ENCODE measurements at regions not wholly inside any gene's neighbourhood (a gene's known extent, or its start where the extent isn't known, plus 50 kb on each side); places are given as distances from the start of the nearest gene placed in this dataset.

DNA sequence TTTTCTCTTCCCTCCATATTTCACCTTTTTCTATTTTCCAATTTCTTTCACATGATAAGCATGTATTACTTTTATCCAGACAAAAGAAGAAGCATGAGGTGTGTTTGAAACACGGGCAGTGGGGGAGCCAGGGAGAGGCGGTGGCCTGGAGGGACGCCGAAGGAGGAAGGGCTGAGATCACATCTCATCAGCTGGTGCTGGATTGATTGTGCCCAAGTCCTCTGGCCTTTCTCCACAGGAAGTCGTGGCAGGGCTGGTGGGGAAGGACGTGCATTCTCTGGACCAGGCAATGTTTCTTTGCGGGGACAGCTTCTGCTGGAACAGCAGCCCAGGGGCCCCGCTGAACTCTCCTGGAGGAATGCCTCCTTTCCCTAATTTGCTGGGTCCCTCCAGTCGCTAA, 82.9 kb downstream of the MIAT start:
- WGBS, result 67% methylated on average over 8 of the region's 9 CpGs
- peaks cover 2 to 4% of the 10 kb centered on the region in 2 experiments for H3K36me3 ChIP-seq (ENCODE audit: control insufficient read depth in 1 of 2, insufficient read depth in 2 of 2, low read depth in 1 of 2, low read length in 2 of 2)
- H3K4me2 ChIP-seq (ENCODE audit: low read length, poor library complexity, severe bottlenecking), result no peak overlapping the region
- H2BK120ac ChIP-seq (ENCODE audit: low read depth, low read length), result no peak overlapping the region
- H3K18ac ChIP-seq (ENCODE audit: low read depth in 1 of 2, low read length in 2 of 2), result peak overlapping the region in 1 of 2 experiments; percentile 70
- no peak overlapping the region for H3K23ac ChIP-seq (ENCODE audit: low read length in 2 of 2)
- DNase-seq, result no peak
- no peak overlapping the region for H3K9ac ChIP-seq (ENCODE audit: low read length)
- H3K27ac ChIP-seq (ENCODE audit: low read length, poor library complexity, severe bottlenecking), result no peak overlapping the region
- H2BK12ac ChIP-seq (ENCODE audit: low read length in 2 of 2), result no peak overlapping the region
- H2AK5ac ChIP-seq (ENCODE audit: low read length, severe bottlenecking), result no peak overlapping the region
- H2BK15ac ChIP-seq (ENCODE audit: low read depth, poor library complexity, severe bottlenecking), result no peak overlapping the region
- H2AFZ ChIP-seq (ENCODE audit: low read depth, low read length), result no peak overlapping the region
- H2BK5ac ChIP-seq (ENCODE audit: low read depth, low read length, poor library complexity, severe bottlenecking), result no peak overlapping the region
- peaks cover 4% of the 10 kb centered on the region for H3K79me1 ChIP-seq (replicated peaks; ENCODE audit: low read length, poor library complexity, severe bottlenecking)
- H4K8ac ChIP-seq (ENCODE audit: low read length), result no peak overlapping the region
- H3K4me3 ChIP-seq (ENCODE audit: insufficient read depth in 1 of 2, low read depth in 1 of 2, low read length in 2 of 2), result no peak overlapping the region
- no peaks in the 10 kb centered on the region for H3K27me3 ChIP-seq (ENCODE audit: control insufficient read depth in 1 of 2, insufficient read depth in 1 of 2, low read length in 2 of 2)
- H3K4me1 ChIP-seq (ENCODE audit: control insufficient read depth, insufficient read depth, low read depth, low read length), result peaks cover 3% of the 10 kb centered on the region
- no peak overlapping the region for H4K91ac ChIP-seq (ENCODE audit: low read length)
- H3K14ac ChIP-seq (ENCODE audit: low read length in 2 of 2), result no peak overlapping the region
- H3K4ac ChIP-seq (ENCODE audit: low read depth in 1 of 2, low read length in 2 of 2), result no peak overlapping the region
- H3K9me3 ChIP-seq (ENCODE audit: control insufficient read depth, low read length), result no peaks in the 10 kb centered on the region

DNA sequence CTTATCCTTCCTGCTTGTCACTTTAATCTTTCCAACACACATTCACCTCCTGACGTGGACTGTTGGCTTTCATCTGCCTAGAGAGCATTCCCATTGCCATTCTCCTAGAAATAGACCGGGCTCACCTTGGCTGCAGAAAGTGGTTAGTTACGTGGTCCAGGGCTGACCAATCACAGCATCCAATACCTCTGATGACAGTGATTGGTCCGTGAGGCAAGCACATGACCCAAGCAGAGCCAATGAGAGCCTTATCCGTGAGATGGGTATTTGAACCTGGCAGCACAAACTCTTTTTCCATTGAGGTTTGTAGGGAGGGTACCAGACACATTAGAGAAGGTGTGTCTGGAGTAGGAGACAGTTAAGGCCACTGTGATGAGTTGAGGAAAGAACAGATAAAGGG, 85.8 kb downstream of the MIAT start:
- no peak overlapping the region for H3K14ac ChIP-seq (ENCODE audit: low read length in 2 of 2)
- peaks cover 3% of the 10 kb centered on the region for H3K4me1 ChIP-seq (ENCODE audit: control insufficient read depth, insufficient read depth, low read depth, low read length)
- no peak overlapping the region for H3K4me2 ChIP-seq (ENCODE audit: low read length, poor library complexity, severe bottlenecking)
- H4K91ac ChIP-seq (ENCODE audit: low read length), result no peak overlapping the region
- peak overlapping the region; percentile 7 for H2AK5ac ChIP-seq (ENCODE audit: low read length, severe bottlenecking)
- no peak overlapping the region for H4K8ac ChIP-seq (ENCODE audit: low read length)
- WGBS, result 93% methylated on average over 5 of the region's 5 CpGs
- H2AFZ ChIP-seq (ENCODE audit: low read depth, low read length), result no peak overlapping the region
- H3K9me3 ChIP-seq (ENCODE audit: control insufficient read depth, low read length), result no peaks in the 10 kb centered on the region
- no peak overlapping the region for H2BK120ac ChIP-seq (ENCODE audit: low read depth, low read length)
- H3K4ac ChIP-seq (ENCODE audit: low read depth in 1 of 2, low read length in 2 of 2), result no peak overlapping the region
- peaks cover 4% of the 10 kb centered on the region for H3K79me1 ChIP-seq (replicated peaks; ENCODE audit: low read length, poor library complexity, severe bottlenecking)
- H3K36me3 ChIP-seq (ENCODE audit: control insufficient read depth in 1 of 2, insufficient read depth in 2 of 2, low read depth in 1 of 2, low read length in 2 of 2), result peaks cover 0 to 4% of the 10 kb centered on the region in 2 experiments
- H3K27me3 ChIP-seq (ENCODE audit: control insufficient read depth in 1 of 2, insufficient read depth in 1 of 2, low read length in 2 of 2), result no peaks in the 10 kb centered on the region
- no peak for DNase-seq
- no peak overlapping the region for H2BK12ac ChIP-seq (ENCODE audit: low read length in 2 of 2)
- no peak overlapping the region for H3K9ac ChIP-seq (ENCODE audit: low read length)
- H3K27ac ChIP-seq (ENCODE audit: low read length, poor library complexity, severe bottlenecking), result no peak overlapping the region
- no peak overlapping the region for H2BK5ac ChIP-seq (ENCODE audit: low read depth, low read length, poor library complexity, severe bottlenecking)
- H2BK15ac ChIP-seq (ENCODE audit: low read depth, poor library complexity, severe bottlenecking), result no peak overlapping the region
- H3K4me3 ChIP-seq (ENCODE audit: insufficient read depth in 1 of 2, low read depth in 1 of 2, low read length in 2 of 2), result no peak overlapping the region
- H3K23ac ChIP-seq (ENCODE audit: low read length in 2 of 2), result no peak overlapping the region
- no peak overlapping the region for H3K18ac ChIP-seq (ENCODE audit: low read depth in 1 of 2, low read length in 2 of 2)

DNA sequence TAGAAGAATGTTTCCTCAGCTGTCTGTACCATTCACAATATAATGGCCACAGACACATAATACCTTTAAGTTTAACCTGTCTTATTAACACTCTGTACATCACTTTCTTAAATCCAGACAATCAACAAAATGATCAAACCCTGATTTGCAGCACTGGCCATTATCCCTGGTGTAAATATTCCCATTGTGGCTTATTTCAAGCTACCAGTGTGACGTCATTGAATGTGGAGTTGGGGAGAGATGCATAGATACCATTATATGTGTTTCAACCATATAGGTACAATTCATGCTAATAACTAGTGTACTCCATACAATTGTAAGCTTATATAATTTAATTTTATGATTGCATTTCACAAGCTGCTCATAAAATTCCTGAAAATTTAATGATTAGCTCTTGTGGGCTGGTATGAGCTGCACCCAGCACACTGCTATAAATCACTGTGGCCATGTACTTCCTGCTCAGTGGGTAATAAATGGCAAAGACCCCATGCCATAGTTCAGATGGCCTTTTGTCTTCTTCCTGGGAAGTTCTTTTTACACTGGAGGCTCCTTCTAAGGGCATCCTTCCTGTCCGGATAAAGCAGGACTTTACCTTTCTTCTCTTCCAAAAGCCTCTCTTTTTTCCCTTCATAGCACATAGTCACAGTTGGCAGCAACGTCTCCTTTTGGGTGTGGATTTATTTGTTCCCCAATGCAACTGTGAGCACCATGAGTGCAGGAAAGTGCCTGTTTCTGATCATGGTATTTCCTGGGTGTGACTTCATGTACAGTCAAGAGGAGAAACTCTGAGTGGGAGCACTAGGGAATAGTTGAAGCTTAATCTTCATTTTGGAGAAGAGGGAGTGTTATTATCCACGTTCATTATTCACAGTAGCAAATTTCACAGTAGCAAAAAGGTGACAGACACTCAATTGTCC, 87.8 kb downstream of the MIAT start:
- no peak overlapping the region for H2AFZ ChIP-seq (ENCODE audit: low read depth, low read length)
- no peak overlapping the region for H4K91ac ChIP-seq (ENCODE audit: low read length)
- H2BK15ac ChIP-seq (ENCODE audit: low read depth, poor library complexity, severe bottlenecking), result no peak overlapping the region
- H2BK5ac ChIP-seq (ENCODE audit: low read depth, low read length, poor library complexity, severe bottlenecking), result peak overlapping the region; percentile 2
- H3K14ac ChIP-seq (ENCODE audit: low read length in 2 of 2), result no peak overlapping the region
- no peaks in the 10 kb centered on the region for H3K9me3 ChIP-seq (ENCODE audit: control insufficient read depth, low read length)
- no peak overlapping the region for H4K8ac ChIP-seq (ENCODE audit: low read length)
- no peak overlapping the region for H2BK120ac ChIP-seq (ENCODE audit: low read depth, low read length)
- peak overlapping the region; percentile 95 for H3K27ac ChIP-seq (ENCODE audit: low read length, poor library complexity, severe bottlenecking)
- WGBS, result 66% methylated on average over 2 of the region's 4 CpGs
- H3K4me1 ChIP-seq (ENCODE audit: control insufficient read depth, insufficient read depth, low read depth, low read length), result peaks cover 3% of the 10 kb centered on the region
- H3K4me2 ChIP-seq (ENCODE audit: low read length, poor library complexity, severe bottlenecking), result no peak overlapping the region
- no peak overlapping the region for H3K4ac ChIP-seq (ENCODE audit: low read depth in 1 of 2, low read length in 2 of 2)
- H3K36me3 ChIP-seq (ENCODE audit: control insufficient read depth in 1 of 2, insufficient read depth in 2 of 2, low read depth in 1 of 2, low read length in 2 of 2), result peaks cover 0 to 4% of the 10 kb centered on the region in 2 experiments
- H3K18ac ChIP-seq (ENCODE audit: low read depth in 1 of 2, low read length in 2 of 2), result no peak overlapping the region
- DNase-seq, result no peak
- H2BK12ac ChIP-seq (ENCODE audit: low read length in 2 of 2), result no peak overlapping the region
- no peaks in the 10 kb centered on the region for H3K27me3 ChIP-seq (ENCODE audit: control insufficient read depth in 1 of 2, insufficient read depth in 1 of 2, low read length in 2 of 2)
- no peak overlapping the region for H2AK5ac ChIP-seq (ENCODE audit: low read length, severe bottlenecking)
- no peak overlapping the region for H3K4me3 ChIP-seq (ENCODE audit: insufficient read depth in 1 of 2, low read depth in 1 of 2, low read length in 2 of 2)
- no peak overlapping the region for H3K23ac ChIP-seq (ENCODE audit: low read length in 2 of 2)
- H3K79me1 ChIP-seq (replicated peaks; ENCODE audit: low read length, poor library complexity, severe bottlenecking), result peaks cover 4% of the 10 kb centered on the region
- no peak overlapping the region for H3K9ac ChIP-seq (ENCODE audit: low read length)

DNA sequence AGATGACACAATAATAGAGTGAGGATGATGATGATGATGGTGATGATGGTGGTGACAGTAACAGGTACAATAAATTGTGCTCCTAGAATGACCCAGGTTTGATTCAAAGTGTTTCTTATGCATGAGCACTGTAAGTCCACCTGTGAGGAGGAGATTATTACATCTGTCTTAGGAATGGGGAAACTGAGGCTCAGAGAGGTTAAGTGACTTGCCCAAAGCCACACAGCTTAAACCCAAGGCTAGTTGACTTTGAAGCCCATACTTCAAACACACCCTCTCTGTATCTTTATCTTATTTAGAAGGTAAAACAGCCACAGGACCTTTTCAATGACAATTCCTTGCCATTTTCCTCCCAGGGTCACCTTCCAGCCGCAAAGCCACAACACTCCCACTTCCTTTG, 88.9 kb downstream of the MIAT start:
- DNase-seq, result no peak

More for the DNA sequence above, 88.9 kb downstream of the MIAT start:
- Histone ChIP-seq H3K18ac (ENCODE audit: low read depth in 1 of 2, low read length in 2 of 2) (no peak overlapping the region), H2BK120ac (ENCODE audit: low read depth, low read length) (no peak overlapping the region), H2AFZ (ENCODE audit: low read depth, low read length) (no peak overlapping the region), H4K8ac (ENCODE audit: low read length) (no peak overlapping the region), H3K27ac (ENCODE audit: low read length, poor library complexity, severe bottlenecking) (no peak overlapping the region), H3K14ac (ENCODE audit: low read length in 2 of 2) (no peak overlapping the region), H2AK5ac (ENCODE audit: low read length, severe bottlenecking) (peak overlapping the region; percentile 54), H3K4me3 (ENCODE audit: insufficient read depth in 1 of 2, low read depth in 1 of 2, low read length in 2 of 2) (no peak overlapping the region), H2BK12ac (ENCODE audit: low read length in 2 of 2) (no peak overlapping the region), H3K9ac (ENCODE audit: low read length) (no peak overlapping the region), H3K4me2 (ENCODE audit: low read length, poor library complexity, severe bottlenecking) (no peak overlapping the region), H4K91ac (ENCODE audit: low read length) (no peak overlapping the region), H3K79me1 (replicated peaks; ENCODE audit: low read length, poor library complexity, severe bottlenecking) (peaks cover 2% of the 10 kb centered on the region), H3K4me1 (ENCODE audit: control insufficient read depth, insufficient read depth, low read depth, low read length) (peaks cover 4% of the 10 kb centered on the region), H3K27me3 (ENCODE audit: control insufficient read depth in 1 of 2, insufficient read depth in 1 of 2, low read length in 2 of 2) (no peaks in the 10 kb centered on the region), H3K36me3 (ENCODE audit: control insufficient read depth in 1 of 2, insufficient read depth in 2 of 2, low read depth in 1 of 2, low read length in 2 of 2) (peaks cover 0 to 4% of the 10 kb centered on the region in 2 experiments), H2BK15ac (ENCODE audit: low read depth, poor library complexity, severe bottlenecking) (no peak overlapping the region), H3K23ac (ENCODE audit: low read length in 2 of 2) (no peak overlapping the region), H3K9me3 (ENCODE audit: control insufficient read depth, low read length) (no peaks in the 10 kb centered on the region), H2BK5ac (ENCODE audit: low read depth, low read length, poor library complexity, severe bottlenecking) (no peak overlapping the region), H3K4ac (ENCODE audit: low read depth in 1 of 2, low read length in 2 of 2) (no peak overlapping the region)
- 100% methylated on average over 1 of the region's 1 CpG for WGBS
